LoVo (cell line): ENCODE measurements at regions not wholly inside any gene's neighbourhood (a gene's known extent, or its start where the extent isn't known, plus 50 kb on each side); places are given as distances from the start of the nearest gene placed in this dataset.
"Not testable (repeated sequence)": the region's sequence is repeated elsewhere in the genome, so short reads cannot be mapped to it uniquely, and the experiment has no call there.

Experiments used
- DNase-seq: peaks from one replicate; pipeline ENCODE4 v3.0.0-alpha.2; 2016; ENCODE audit warnings: low spot score

DNA sequence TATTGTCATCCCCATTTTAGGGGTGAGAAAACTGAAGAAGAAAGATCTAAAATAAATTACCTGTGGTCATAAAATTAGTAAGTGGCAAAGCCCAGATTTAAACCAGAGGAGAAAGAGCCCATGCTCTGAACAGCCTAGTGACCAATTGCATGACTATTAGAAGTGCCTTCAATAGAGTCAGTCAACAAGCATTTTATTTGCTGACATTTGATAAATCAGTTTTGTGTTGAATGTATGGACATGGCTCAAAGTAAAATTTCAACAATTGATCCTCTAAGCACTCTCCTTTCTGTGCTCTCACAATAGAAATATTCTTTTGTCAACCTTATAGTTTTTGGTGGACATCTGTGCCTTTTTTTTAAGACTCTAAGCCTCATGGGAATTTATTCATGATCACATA is 572.9 kb upstream of the SOX9 start:
- DNase-seq, result no peak

DNA sequence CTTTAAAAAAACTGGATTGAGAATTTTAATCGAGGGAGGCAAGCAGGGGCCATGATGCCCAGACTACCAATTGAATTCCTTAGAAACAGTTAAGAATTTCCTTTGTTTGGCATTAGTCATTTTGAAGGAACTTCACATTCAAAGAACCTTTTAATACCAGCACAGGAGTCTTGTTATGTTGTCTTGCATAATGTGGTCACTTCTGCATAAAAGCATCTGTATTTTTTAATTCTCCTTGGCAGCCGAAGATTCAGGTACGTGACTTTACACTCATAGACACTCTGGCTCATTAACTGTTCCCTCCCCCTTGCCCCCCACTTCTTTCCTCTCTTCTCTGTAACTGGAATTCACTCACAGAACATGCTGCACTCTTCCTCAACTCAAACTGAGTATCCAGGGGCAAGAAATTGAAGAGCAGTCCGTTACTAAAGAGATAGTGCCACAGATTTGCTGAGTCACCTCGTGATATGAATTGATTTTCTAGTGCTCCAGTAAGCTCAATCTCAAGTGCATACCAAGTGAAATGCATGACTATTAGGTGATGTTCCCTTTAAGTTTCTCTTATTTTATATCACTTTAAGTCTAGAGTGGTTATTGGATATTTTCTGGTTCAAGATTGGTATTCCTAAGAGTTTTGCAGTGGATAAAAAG is 572.2 kb upstream of the SOX9 start:
- no peak for DNase-seq

DNA sequence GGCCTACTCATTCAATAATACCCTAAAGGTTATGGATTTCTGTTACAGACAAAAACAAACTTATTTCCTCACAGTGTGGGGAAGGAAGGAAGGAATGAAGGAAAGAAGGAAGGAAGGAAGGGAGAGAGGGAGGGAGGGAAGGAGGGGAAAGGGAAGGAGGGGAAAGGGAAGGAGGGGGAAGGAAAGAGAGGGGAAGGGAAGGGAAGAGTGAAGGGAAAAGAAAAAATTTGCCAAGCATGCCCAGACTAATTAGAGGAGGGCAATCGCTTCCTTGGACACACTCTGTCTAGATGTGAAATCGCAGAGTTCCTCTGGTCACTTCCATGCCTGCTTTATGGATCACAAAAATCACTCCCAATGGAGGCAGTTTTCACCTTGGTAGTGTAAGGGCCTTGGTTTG is 570.1 kb upstream of the SOX9 start:
- no peak for DNase-seq

DNA sequence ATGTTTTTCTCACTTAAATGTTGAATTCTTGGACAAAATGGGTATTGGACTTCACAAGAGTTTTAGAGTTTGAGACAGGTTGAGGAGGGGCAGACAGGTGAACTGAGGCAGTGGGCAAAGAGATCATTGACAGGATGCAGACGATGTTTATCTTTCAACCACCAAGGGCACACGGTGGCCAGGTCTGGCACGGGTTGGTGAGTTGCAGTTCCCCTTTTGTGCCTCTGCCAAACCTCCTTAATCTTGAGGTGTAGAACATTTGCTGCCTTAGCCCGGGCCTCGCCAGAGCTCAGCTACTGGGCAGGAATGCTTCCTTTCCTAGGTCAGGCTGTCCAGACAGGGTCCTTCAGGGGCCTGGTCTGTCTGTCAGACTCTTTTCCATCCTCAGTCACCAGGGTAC is 567.4 kb upstream of the SOX9 start:
- DNase-seq, result no peak

DNA sequence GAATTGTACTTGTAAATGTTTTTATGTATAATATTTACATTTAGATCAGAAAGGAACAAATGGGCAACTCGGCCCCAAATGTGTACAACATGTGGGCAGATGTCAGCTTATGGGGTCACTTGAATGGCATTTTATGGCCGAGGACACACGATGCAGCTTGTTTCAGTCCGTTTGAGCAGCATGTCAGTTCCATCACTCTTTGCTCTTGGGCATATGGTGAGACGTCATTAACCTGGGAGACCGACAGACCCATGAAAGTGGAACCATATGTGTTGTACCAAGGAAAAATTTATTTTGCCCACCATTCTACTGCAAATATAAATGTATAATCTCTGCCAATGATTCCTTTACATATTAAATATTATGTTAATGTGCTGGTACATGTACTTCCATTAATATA is 561.9 kb upstream of the SOX9 start:
- no peak for DNase-seq

DNA sequence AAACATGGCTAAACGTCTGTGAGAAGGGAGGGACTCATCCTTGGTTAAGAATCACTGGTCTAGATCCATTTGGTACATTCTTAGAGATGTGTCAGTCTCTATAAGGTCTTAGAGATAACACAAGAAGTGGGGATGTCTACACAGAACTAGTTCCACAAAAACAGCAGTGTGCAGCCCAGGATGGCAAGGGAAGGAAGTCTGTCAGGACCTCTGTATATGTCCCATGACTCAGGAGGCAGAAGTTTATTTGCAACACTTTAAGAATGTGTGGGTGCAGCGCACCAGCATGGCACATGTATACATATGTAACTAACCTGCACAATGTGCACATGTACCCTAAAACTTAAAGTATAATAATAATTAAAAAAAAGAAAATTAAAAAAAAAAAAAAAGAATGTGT is 548.5 kb upstream of the SOX9 start:
- DNase-seq, result no peak

DNA sequence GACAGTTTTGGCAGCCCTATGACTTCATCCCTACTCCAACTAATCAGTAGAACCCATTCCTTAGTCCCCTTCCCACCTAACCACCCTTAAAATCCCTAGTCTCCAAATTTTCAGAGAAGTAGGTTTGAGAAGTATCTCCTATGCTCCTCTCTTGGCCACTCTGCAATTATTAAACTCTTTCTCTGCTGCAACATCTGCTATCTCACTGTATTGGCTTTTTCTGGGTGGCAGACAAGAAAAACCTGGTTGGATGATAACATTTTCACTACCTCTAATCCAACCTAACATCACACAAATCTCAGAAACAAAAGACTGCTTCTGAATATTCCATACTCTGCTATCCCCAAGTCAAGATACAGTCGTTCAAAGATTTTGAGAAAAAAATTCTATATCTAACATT is 542.4 kb upstream of the SOX9 start:
- no peak for DNase-seq

DNA sequence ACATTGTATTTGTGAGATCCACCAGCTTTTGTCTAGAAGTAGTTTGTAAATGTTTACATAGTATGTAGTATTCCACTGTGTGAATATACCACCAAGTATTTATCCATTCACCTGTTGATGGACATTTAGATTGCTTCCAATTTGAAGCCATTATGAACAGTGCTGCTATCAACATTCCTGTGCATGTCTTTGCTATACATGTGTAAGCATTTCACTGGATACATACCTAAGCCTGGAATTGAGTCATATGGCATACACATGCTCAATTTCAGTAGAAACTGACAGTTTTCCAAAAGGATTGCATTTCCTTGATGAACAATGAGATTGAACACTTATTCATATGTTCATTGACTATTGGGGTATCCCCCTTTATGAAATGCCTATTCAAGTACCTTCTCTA is 540.6 kb upstream of the SOX9 start:
- DNase-seq, result no peak

DNA sequence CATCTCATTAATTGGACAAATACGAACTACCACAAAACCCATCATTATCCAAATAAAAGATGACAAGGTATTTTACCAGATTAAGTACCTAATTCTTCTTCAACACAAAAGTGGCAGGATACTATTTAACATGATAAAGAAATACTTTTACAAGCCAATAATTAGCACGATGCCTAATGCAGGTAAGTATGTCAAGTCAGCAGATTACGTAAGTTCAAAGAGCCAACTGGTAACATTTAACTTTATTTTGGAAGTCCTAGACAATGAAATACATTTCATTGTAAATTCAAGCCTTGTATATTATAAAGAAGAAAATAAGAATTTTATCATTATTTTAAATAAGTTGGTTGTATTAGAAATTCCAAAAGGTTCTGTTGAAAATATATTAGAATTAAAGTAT is 535.3 kb upstream of the SOX9 start:
- DNase-seq, result no peak

DNA sequence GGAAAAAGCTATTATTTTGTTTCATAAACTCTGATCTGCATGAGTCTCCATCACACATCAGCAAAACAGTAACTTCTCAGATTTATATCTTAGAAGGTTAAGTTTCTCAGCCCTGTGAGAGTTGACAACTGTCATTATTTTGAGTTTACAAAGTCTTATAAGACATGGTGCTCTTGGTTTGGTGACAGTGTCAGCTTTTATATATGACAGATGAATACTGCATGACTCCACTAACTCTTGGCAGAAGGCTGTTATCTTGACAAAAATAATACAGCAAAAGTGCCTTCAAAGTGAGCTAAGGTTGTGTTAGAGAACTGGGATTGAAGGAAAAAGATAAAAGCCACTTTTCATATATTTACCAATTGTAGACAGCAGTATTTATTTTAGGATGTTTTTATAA is 528.4 kb upstream of the SOX9 start:
- DNase-seq, result no peak

DNA sequence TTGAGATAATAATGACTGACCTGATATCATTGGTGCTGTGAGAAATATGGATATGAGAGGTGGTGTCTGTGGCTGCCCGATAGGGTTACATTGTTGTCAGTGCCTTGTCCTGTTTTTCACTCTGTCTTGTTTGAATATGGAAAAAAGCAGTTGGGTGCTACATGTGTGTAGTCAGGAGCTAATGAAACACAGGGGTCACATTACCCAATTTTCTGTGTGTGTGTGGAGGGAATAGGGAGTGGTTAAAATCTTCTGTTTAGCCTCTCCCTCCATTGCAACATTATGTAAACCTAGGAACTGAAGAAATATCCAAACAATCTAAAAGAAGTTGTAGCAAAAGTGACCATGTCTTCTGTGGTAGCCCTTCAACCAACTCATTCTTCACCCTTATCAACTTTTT is 527.7 kb upstream of the SOX9 start:
- no peak for DNase-seq

DNA sequence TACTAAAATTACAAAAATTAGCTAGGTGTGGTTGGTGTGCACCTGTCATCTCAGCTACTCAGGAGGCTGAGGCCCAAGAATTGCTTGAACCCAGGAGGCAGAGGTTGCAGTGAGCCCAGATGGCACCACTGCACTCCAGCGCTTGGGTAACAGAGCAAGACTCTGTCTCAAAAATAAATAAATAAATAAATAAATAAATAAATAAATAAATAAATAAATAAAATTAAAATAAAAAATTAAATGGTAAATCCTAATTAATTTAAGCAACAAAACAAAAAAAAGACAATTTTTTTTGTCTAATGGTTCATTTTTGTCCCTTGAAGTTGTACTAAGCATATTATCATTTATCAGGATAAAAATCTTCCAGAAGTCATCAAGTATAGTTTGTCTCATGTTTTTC is 521.2 kb upstream of the SOX9 start:
- DNase-seq, result not testable (repeated sequence)

DNA sequence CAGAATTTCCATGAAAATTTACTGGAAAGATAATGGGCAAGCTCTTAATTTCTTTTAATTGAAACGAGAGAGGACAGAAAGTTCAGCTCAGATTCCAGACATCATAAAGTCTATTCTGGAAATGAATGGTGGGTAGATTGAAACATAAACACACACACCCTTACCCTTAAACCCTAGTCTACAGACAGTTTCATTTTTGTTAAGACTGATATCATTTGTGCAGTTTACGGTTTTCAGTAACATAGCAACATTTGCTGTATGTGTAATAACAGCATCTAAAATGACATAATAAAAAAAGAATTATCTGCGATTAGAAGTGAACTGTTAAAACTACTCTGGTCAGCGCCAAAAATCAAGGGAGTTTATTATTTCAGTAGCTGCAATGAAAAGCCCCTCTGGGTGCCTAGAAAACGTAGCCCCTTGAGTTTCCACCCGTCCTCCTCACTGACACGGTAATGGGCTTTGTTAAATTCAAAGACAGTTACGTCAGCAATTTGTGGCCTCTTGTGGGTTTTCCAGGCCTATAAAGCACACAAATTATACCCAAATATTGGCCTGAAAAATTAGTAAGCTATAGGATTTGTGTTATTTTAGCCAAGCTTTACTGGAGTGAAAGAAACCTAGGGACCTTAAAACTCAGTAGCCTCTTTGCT is 520.6 kb upstream of the SOX9 start:
- no peak for DNase-seq

DNA sequence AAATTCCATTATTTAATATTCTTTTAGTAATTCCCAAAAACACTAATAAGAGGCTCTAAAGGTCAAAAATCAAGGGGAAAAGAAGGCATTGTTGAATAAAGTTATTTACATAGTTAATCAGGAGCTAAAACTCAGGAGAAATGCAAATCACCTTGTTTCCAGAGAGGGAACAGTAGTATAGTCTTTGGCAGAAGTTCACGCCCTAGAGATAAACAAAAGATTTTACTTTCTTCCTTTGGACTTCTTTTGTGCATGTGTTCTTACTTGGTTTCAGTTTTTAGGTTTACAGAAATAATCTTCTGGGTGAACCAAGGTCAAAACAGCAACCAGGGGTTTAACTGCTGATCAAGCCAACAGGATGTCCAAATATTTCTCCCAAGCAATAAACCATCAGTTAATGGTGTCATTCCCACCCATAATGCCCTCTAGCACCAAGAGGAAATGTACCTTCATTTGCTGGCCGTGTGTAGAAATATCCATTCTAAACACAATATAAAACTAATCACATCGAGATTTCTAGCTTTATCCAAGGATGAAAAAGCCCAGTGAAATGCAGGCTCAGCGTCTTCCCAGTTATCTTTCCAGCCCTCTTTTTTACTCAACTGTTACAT is 518.8 kb upstream of the SOX9 start:
- DNase-seq, result no peak

DNA sequence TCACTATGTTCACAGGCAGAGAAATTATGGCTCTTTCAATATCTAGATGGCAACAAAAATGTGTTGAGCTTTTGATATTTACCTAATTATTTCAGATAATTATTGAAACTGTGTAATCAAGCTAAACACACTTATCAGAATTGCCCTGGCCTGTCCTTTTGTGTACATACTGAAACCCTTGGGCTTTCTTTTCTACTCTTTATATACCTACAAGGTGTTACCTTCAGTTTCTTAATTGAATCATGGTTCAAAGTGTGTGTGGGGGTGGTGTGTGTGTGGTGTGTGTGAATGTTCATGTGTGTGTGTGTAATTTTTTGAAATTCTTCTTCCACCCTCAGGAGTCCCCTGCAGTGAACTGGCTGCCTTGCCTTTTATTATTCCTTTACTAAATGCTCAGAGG is 506.8 kb upstream of the SOX9 start:
- DNase-seq, result no peak

DNA sequence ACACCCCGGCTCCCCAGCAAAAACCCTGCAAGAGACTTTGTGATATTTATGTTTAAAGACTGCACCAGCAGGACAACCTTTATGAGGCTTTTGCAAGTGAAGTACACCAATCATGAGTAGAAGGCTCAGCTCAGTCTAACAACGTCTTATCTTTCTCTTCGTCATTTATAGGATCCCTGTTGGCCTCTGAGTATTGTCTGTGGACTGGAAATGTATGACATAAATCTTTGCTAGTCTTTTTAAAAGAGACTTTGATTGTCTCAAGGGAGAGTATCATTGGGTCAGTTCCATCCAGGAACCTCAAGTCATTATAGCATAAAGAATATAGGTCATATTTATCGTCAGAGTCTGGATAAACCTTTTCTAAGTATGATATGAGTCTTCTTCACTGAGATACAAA is 505.0 kb upstream of the SOX9 start:
- DNase-seq, result no peak

DNA sequence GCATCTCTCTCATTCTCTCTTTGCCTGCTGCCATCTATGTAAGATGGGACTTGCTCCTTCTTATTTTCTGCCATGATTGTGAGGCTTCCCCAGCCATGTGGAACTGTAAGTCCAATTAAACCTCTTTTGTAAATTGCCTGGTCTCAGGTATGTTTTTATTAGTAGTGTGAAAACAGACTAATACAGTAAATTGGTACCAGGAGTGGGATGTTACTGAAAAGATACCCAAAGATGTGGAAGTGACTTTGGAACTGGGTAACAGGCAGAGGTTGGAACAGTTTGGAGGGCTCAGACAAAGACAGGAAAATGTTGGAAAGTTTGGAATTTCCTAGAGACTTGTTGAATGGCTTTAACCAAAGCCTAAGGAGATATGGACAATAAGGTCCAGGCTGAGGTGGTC is 503.1 kb upstream of the SOX9 start:
- DNase-seq, result not testable (repeated sequence)

DNA sequence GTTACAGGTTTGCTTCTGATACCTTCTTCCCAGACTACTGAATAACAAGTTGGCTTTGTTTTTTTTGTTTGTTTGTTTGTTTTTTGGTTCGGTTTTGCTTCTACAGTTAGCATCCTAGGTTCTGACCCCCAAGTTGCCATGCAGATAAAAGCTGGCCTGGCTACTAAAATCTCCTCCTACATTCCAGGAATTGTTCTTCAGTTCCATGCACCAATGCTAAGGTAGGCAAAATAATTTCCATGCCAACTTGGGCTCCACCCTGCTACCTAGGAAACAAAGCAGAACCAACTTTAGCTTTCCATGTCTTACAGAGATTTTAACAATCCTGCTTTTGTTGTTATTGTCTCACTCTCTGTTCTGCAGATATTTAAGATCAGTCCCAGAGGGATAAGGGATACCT is 495.5 kb upstream of the SOX9 start:
- DNase-seq, result no peak

DNA sequence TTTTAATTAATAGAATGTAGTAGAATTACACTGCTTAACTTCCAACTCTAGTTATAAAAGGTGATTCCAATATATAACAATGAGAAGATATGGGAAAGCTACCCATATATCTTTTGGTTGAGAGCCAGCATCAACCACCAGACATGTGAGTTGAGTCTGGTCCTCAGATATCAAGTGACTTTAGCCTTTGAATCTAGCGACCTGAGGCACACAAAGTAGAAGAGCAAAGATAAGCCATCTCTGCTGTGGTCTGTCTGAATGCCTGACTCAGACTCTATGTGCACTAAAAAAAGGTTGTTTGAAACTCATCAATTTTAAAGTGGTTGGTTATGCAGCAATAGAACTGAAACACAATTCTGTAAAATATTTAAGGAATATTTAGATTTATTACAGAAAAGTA is 492.5 kb upstream of the SOX9 start:
- DNase-seq, result peak; percentile 21

DNA sequence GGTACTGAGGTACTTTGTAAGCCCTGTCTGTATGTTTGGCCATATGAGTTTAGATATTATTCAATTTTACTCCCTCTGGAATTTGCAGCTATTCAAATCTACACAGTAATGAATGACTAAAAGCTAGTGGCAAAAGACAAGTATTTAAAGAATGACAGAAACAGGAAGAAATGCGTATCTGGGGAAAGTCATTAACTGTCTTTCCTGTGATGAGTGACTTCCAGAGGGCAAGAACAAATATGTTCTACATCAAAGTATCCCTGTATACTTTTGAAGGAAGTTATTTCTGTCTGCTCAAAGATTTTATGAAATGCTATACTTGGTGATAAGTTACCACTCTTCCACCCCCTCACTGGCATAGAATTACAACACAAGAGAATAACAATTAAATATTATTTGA is 489.3 kb upstream of the SOX9 start:
- no peak for DNase-seq

DNA sequence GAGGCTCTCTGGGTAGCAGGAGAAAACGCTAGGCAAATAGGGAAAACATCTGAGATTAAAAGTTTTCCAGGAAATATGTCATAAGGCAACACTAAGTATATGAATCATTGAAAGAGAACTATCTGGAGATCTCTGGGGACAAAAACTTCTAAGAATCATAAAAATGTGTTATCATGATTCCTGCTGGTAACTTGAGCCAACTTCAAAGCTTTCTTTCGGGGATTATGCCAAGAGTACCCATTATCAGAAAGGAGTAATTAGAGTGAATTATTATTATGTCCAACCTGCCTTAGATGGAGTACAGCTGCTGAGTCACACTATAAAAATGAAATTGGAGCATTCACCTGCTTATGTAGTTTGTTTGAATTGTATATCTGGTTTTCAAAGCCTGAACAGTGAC is 488.5 kb upstream of the SOX9 start:
- peak; percentile 91 for DNase-seq

DNA sequence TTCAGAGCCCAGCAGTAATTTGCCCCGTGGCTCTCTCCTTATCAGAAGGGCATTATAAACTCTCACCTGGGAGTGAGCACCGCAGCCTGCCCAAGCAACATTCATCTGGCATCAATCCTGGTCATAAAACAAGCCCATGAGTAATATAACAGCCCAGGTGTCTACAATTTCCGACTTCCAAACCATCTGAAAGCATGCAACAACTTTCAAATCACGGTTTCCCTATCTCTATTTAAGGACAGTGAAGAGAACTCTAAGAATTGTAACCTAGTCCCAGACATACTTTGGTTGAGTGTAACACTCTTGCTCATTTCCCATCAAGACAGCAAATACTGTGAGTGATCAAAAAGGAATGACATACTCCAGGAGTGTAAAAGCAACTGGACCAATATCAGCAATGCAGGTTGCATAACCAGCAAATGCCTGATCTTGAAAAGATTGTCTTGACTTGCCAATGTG is 487.4 kb upstream of the SOX9 start:
- peak; percentile 76 for DNase-seq

DNA sequence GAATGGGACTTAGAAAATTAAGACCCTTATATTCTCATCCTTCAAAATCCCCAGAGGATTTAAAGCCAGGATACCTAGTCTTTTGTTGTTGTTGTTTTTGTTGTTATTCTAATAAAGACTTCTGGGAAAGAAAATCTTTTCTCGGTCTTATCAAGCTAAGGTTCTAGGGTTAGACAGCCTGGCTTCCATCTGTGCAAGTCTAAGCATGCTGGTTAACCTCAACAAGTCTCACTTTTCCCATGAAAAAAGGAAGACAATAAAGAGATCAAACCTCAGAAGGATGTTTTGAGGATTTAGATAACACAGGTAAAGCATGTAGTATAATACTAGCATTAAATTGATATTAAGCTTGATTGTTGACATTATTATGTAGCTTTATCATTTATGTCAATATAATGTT is 486.4 kb upstream of the SOX9 start:
- no peak for DNase-seq

DNA sequence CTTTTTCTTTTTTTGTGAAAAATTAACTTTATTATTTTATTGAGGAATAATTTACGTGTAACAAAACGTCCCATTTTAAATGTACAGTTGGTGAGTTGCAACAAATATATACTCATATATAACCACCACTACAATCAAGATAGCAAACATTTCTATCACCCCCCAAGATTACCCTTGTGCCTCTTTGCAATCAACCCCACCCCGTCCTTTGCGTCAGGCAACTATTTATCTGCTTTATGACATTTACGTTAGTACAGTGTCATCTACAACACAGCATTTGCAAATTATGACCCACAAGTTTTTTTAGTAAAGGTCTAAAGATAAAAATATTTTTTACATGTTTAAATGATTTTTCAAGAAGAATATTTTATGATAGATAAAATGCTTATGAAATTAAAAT is 485.6 kb upstream of the SOX9 start:
- no peak for DNase-seq
